ENCODE measurements at regions not wholly inside any gene's neighbourhood (a gene's known extent, or its start where the extent isn't known, plus 50 kb on each side); places are given as distances from the start of the nearest gene placed in this dataset.
A peak's percentile ranks its signal among the peaks of the same experiment; 100 is the strongest.

- DNase-seq (ENCODE audit: low read depth, low spot score), result peak; percentile 5
Measured at GRCh38 chr5:125823572-125823971, 599.6 kb upstream of the GRAMD2B start.

- no peak for DNase-seq (ENCODE audit: low read depth, low spot score)
Measured at GRCh38 chr5:125826214-125826613, 597.0 kb upstream of the GRAMD2B start.

- no peak for DNase-seq (ENCODE audit: low read depth, low spot score)
Measured at GRCh38 chr5:125829349-125829748, 593.9 kb upstream of the GRAMD2B start.

GRCh38 chr5:125833398-125833797 is 589.8 kb upstream of the GRAMD2B start:
- no peak for DNase-seq (ENCODE audit: low read depth, low spot score)

GRCh38 chr5:125834438-125835115 is 588.6 kb upstream of the GRAMD2B start:
- DNase-seq (ENCODE audit: low read depth, low spot score), result no peak

DNA sequence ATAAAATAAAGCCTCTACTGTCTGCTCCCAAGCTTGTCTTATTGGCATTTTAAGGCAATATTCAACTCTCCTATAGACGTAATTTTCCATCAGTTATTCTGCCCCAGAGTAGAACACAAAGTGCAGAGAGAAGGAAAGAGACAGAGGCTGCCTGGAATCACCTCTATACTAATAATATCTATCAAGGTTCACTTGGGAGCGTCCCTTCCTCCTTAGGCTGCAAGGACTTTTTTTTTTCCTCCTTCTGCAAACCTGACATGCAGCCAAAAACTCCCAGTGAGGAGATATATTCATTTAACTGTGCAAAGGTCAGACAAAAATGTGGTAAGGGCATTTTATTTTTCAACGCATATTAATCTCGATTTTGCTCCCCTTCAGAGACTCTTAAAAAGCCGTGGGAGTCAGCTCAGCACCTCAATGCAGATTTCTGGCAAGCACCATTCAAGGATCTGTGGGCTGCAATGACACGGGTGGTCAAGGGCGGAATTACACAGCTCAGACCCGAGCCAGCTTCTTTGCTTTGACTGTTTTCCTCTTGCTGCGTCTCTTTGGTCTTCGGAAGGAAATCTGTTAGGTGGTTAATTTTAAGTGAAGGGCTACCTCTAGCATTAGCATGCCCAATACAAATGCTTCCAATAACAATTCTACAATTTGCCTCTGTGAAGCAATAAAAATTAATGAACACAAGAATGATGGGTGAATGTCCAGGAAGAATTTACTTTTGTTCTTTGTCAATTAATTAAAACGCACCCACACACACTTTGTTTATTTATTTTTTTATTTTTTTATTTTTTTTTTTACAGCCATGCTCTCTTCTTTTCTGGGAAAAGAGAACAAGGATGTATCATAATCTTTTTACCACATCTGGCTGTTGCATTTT is 587.7 kb upstream of the GRAMD2B start:
- DNase-seq (ENCODE audit: low read depth, low spot score), result peak; percentile 66

- DNase-seq (ENCODE audit: low read depth, low spot score), result no peak
Measured at GRCh38 chr5:125836256-125836655, 587.0 kb upstream of the GRAMD2B start.

DNA sequence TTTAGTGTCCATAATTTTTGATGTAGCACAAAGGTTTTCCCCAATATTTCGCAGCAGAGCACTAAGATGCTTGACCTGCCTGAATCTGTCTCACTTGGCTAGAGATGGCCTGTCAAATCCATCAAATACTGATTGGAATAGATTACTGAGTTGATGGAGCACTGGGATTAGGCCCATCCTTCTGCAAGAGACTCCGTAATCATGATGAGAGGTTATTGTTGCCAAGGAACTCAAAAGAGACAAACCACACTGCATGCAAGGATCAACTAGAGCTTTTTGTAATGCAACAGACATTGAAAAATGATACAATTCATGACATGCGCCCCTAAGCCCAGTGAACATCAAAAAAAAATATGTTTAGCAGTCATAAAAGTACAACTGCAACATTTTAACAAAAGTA is 585.3 kb upstream of the GRAMD2B start:
- DNase-seq (ENCODE audit: low read depth, low spot score), result no peak

GRCh38 chr5:125847561-125847960 is 575.6 kb upstream of the GRAMD2B start:
- DNase-seq (ENCODE audit: low read depth, low spot score), result no peak

GRCh38 chr5:125848751-125849150 is 574.5 kb upstream of the GRAMD2B start:
- DNase-seq (ENCODE audit: low read depth, low spot score), result peak; percentile 39

GRCh38 chr5:125856949-125857348 is 566.3 kb upstream of the GRAMD2B start:
- no peak for DNase-seq (ENCODE audit: low read depth, low spot score)

- DNase-seq (ENCODE audit: low read depth, low spot score), result no peak
Measured at GRCh38 chr5:125863579-125863978, 559.6 kb upstream of the GRAMD2B start.

- peak; percentile 72 for DNase-seq (ENCODE audit: low read depth, low spot score)
Measured at GRCh38 chr5:125865166-125865815, 557.9 kb upstream of the GRAMD2B start.

- peak; percentile 16 for DNase-seq (ENCODE audit: low read depth, low spot score)
Measured at GRCh38 chr5:125868036-125868435, 555.2 kb upstream of the GRAMD2B start.

DNA sequence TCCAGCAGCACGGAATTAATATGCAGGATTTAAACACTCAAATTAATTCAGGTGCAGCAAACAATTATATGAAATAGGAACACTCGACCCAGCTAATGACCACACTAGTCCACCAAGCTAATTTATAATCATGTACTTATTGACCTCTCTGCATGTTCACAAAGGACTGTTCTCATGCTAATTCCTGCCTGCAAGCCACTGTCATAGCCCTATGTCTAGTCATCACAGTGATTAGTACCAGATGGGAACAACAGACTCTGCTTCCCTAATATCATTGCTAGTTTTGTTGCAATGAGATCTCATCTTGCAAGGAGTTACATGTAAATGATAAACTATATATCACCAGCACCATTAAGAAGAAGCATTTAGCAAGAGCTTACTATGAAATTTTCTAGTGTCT is 553.0 kb upstream of the GRAMD2B start:
- DNase-seq (ENCODE audit: low read depth, low spot score), result no peak

- no peak for DNase-seq (ENCODE audit: low read depth, low spot score)
Measured at GRCh38 chr5:125874057-125874456, 549.2 kb upstream of the GRAMD2B start.

DNA sequence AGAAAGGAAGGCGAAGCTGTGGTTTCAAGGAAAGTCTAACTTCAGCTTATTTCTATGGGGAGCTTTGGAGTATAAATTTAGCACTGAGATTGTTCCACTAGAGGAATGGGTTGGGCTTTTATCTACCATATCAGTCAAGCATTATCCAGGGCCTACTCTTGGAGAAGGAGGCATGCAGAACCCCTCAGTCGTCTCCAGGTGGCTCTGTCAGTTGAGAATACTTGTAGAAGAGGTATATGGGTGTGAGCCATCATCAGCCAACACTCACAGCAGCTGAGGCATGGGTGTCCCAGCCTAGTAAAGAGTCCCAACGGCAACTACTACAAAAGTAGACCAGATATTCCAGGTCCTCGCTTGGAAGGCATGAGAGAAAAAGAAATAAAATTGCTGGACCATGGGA is 548.5 kb upstream of the GRAMD2B start:
- DNase-seq (ENCODE audit: low read depth, low spot score), result no peak

- no peak for DNase-seq (ENCODE audit: low read depth, low spot score)
Measured at GRCh38 chr5:125877248-125877647, 546.0 kb upstream of the GRAMD2B start.

- DNase-seq (ENCODE audit: low read depth, low spot score), result no peak
Measured at GRCh38 chr5:125882061-125882460, 541.1 kb upstream of the GRAMD2B start.

GRCh38 chr5:125883223-125883622 is 540.0 kb upstream of the GRAMD2B start:
- DNase-seq (ENCODE audit: low read depth, low spot score), result no peak

DNA sequence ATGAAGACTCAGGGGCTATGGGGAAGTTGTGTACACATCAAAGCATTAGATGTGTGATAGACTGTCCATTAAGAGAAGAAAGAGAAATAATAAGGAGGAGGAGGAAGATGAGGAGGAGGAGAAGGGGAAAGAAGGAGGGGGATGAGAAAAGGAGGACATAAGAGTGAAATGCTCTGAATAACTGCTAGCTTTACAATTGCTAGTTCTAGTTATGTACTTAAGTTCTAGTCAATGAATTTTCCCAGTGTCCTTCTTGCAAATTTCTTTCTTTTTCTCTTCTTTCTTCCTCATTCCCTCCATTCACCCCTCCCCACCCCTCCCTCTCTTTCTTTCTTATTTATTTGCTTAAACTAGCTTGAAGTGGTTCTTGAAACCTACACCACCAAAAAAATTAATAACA is 534.9 kb upstream of the GRAMD2B start:
- no peak for DNase-seq (ENCODE audit: low read depth, low spot score)

DNA sequence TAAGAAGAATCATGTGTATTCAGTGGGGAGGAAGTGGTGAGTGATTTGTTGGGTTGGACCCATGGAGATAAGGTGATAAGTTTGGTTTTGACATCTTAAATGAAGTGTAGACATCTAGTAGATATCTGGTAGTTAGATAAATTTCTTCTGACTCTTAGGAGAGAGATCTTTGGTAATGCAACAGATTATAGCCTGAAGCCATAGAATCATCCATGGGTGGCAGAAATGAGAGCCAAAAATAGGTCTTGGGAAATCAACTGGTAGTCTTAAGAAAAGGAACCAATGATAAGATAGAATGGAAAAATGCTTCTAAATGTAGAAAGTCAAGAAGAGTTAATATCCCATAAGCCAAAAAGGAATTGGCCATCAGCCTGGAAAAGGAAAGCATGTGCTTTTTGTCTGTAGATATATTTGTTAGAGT is 532.7 kb upstream of the GRAMD2B start:
- no peak for DNase-seq (ENCODE audit: low read depth, low spot score)
